A673 (cell line): ENCODE measurements at regions not wholly inside any gene's neighbourhood (a gene's known extent, or its start where the extent isn't known, plus 50 kb on each side); places are given as distances from the start of the nearest gene placed in this dataset.

Experiments used
- CTCF ChIP-seq: fragments of 300-800, 200-600 bp; sonication (generic); conservative IDR thresholded peaks from 2 replicates; pipeline ENCODE4 v1.5.1; 2017; ENCODE audit warnings: low read depth, mild to moderate bottlenecking, antibody characterized with exemption, low read length, moderate library complexity, mixed read lengths
- EZH2 ChIP-seq: fragments of 200-600 bp; sonication (generic); IDR thresholded peaks from 2 replicates; pipeline ENCODE4 v1.6.1; 2017; ENCODE audit warnings: borderline replicate concordance, low read depth, mild to moderate bottlenecking, mixed read lengths, antibody characterized with exemption, low read length; ENCODE audit not compliant: poor library complexity, severe bottlenecking

- TF ChIP-seq CTCF (no peak), EZH2 (no peak)
These were observed 795.3 kb upstream of the ARRDC4 start for GRCh38 chr15:97165205-97165604.
